Thoracic aorta (tissue), 2 donors: ENCODE measurements at regions not wholly inside any gene's neighbourhood (a gene's known extent, or its start where the extent isn't known, plus 50 kb on each side); places are given as distances from the start of the nearest gene placed in this dataset.

Experiments
- ATAC-seq: fragments of 150-250 bp; one replicate; pipeline ENCODE4 v1.8.0; 2017; ENCODE audit warnings: low read depth; ENCODE audit not compliant: insufficient number of reproducible peaks, low FRiP score
- DNase-seq: peaks from one replicate; pipeline ENCODE4 v3.0.0-alpha.2; 2020; ENCODE audit warnings: low spot score
- H3K27ac ChIP-seq, 2 donors: fragments of 200-600 bp; sonication (generic); 1 replicate in 1 of 2; 2 replicates in 1 of 2; pipeline ENCODE4 v1.5.1; 2016; ENCODE audit warnings: mild to moderate bottlenecking in 2 of 2, moderate library complexity in 2 of 2
- H3K27me3 ChIP-seq: fragments of 200-600 bp; sonication (generic); replicated peaks from 2 replicates; pipeline ENCODE4 v1.6.0; 2016; ENCODE audit warnings: mild to moderate bottlenecking; ENCODE audit not compliant: insufficient read depth
- H3K36me3 ChIP-seq: fragments of 200-600 bp; sonication (generic); one replicate; pipeline ENCODE4 v1.5.1; 2016
- H3K4me1 ChIP-seq, 2 donors: fragments of 200-600 bp; sonication (generic); 1 replicate in 1 of 2; 2 replicates in 1 of 2; pipeline versions ENCODE4 v1.5.1 to v1.6.0; 2016; ENCODE audit warnings: low read depth in 2 of 2, mild to moderate bottlenecking in 1 of 2; ENCODE audit not compliant: control insufficient read depth in 1 of 2
- H3K4me3 ChIP-seq: fragments of 200-600 bp; sonication (generic); 2 replicates; pipeline ENCODE4 v1.5.1; 2016; ENCODE audit warnings: mild to moderate bottlenecking
- H3K9me3 ChIP-seq: fragments of 200-600 bp; sonication (generic); 2 replicates; pipeline ENCODE4 v1.5.1; 2016
- CTCF ChIP-seq: fragments of 200-600 bp; sonication (generic); IDR thresholded peaks from one replicate; pipeline ENCODE4 v1.5.1; 2019; ENCODE audit warnings: antibody characterized with exemption

- no peak for TF ChIP-seq CTCF
- peaks cover 18 to 25% of the 10 kb centered on the region in 2 donors for H3K4me1 ChIP-seq
- ATAC-seq (no peak), DNase-seq (no peak)
- peak overlapping the region in 1 of 2 donors; percentile 38 for H3K27ac ChIP-seq
- no peaks in the 10 kb centered on the region for H3K27me3 ChIP-seq
- H3K36me3 ChIP-seq, result no peaks in the 10 kb centered on the region
- no peaks in the 10 kb centered on the region for H3K9me3 ChIP-seq
- peak overlapping the region; percentile 47 for H3K4me3 ChIP-seq
Observed at GRCh38 chr6:153618371-153619322, 420.4 kb upstream of the OPRM1 start.

- TF ChIP-seq CTCF, result no peak
- Histone ChIP-seq H3K36me3 (no peaks in the 10 kb centered on the region), H3K4me1 (peaks cover 18 to 25% of the 10 kb centered on the region in 2 donors), H3K4me3 (no peak overlapping the region), H3K27me3 (no peaks in the 10 kb centered on the region), H3K9me3 (no peaks in the 10 kb centered on the region), H3K27ac (no peak overlapping the region)
- DNase-seq (no peak), ATAC-seq (no peak)
Observed at GRCh38 chr6:153616506-153616905, 422.5 kb upstream of the OPRM1 start.

GRCh38 chr6:153613719-153614455, 425.2 kb upstream of the OPRM1 start:
- no peaks in the 10 kb centered on the region for H3K9me3 ChIP-seq
- no peak for ATAC-seq
- no peak for TF ChIP-seq CTCF
- no peak overlapping the region for H3K27ac ChIP-seq
- H3K4me1 ChIP-seq, result peaks cover 11 to 18% of the 10 kb centered on the region in 2 donors
- no peak overlapping the region for H3K4me3 ChIP-seq
- no peak for DNase-seq
- no peaks in the 10 kb centered on the region for H3K27me3 ChIP-seq
- no peaks in the 10 kb centered on the region for H3K36me3 ChIP-seq

GRCh38 chr6:153602401-153602800, 436.6 kb upstream of the OPRM1 start:
- Histone ChIP-seq H3K36me3 (no peaks in the 10 kb centered on the region), H3K4me1 (peaks cover 0 to 10% of the 10 kb centered on the region in 2 donors), H3K4me3 (no peak overlapping the region), H3K27me3 (no peaks in the 10 kb centered on the region), H3K9me3 (no peaks in the 10 kb centered on the region), H3K27ac (no peak overlapping the region)
- no peak for ATAC-seq
- DNase-seq, result no peak
- no peak for TF ChIP-seq CTCF

- TF ChIP-seq CTCF, result no peak
- peak overlapping the region in 1 of 2 donors; percentile 46 for H3K27ac ChIP-seq
- H3K4me3 ChIP-seq, result no peak overlapping the region
- H3K27me3 ChIP-seq, result no peaks in the 10 kb centered on the region
- H3K36me3 ChIP-seq, result no peaks in the 10 kb centered on the region
- ATAC-seq, result no peak
- no peaks in the 10 kb centered on the region for H3K9me3 ChIP-seq
- no peak for DNase-seq
- peaks cover 0 to 8% of the 10 kb centered on the region in 2 donors for H3K4me1 ChIP-seq
Observed at GRCh38 chr6:153599901-153600300, 439.1 kb upstream of the OPRM1 start.
